ENCODE measurements at regions not wholly inside any gene's neighbourhood (a gene's known extent, or its start where the extent isn't known, plus 50 kb on each side); places are given as distances from the start of the nearest gene placed in this dataset.
"Not testable (repeated sequence)": the region's sequence is repeated elsewhere in the genome, so short reads cannot be mapped to it uniquely, and the experiment has no call there.

- Histone ChIP-seq H3K27ac (ENCODE audit: low read length) (no peak overlapping the region), H3K4me3 (ENCODE audit: low read length) (no peak overlapping the region), H3K9me3 (ENCODE audit: control insufficient read depth, insufficient read depth, low read length) (no peaks in the 10 kb centered on the region), H3K27me3 (ENCODE audit: control insufficient read depth, insufficient read depth, low read length) (no peaks in the 10 kb centered on the region), H3K36me3 (ENCODE audit: control insufficient read depth, insufficient read depth, low read length) (no peaks in the 10 kb centered on the region), H3K4me1 (ENCODE audit: control insufficient read depth, insufficient read depth, low read length) (no peaks in the 10 kb centered on the region)
- DNase-seq (ENCODE audit: low read depth, low spot score), result no peak
- no CpG with 5 or more reads among the region's 2 CpGs for WGBS (ENCODE audit: insufficient coverage, insufficient read length)
These were observed 132.1 kb downstream of the PLPPR4 start for GRCh38 chr1:99396389-99396788.

GRCh38 chr1:99397029-99397428, 132.7 kb downstream of the PLPPR4 start:
- Histone ChIP-seq H3K27ac (ENCODE audit: low read length) (no peak overlapping the region), H3K9me3 (ENCODE audit: control insufficient read depth, insufficient read depth, low read length) (no peaks in the 10 kb centered on the region), H3K36me3 (ENCODE audit: control insufficient read depth, insufficient read depth, low read length) (no peaks in the 10 kb centered on the region), H3K4me1 (ENCODE audit: control insufficient read depth, insufficient read depth, low read length) (no peaks in the 10 kb centered on the region), H3K27me3 (ENCODE audit: control insufficient read depth, insufficient read depth, low read length) (no peaks in the 10 kb centered on the region), H3K4me3 (ENCODE audit: low read length) (no peak overlapping the region)
- DNase-seq (ENCODE audit: low read depth, low spot score), result no peak
- no CpG with 5 or more reads among the region's 2 CpGs for WGBS (ENCODE audit: insufficient coverage, insufficient read length)

- H3K27me3 ChIP-seq (ENCODE audit: control insufficient read depth, insufficient read depth, low read length), result no peaks in the 10 kb centered on the region
- no peak overlapping the region for H3K4me3 ChIP-seq (ENCODE audit: low read length)
- no peak for DNase-seq (ENCODE audit: low read depth, low spot score)
- H3K9me3 ChIP-seq (ENCODE audit: control insufficient read depth, insufficient read depth, low read length), result no peaks in the 10 kb centered on the region
- H3K36me3 ChIP-seq (ENCODE audit: control insufficient read depth, insufficient read depth, low read length), result no peaks in the 10 kb centered on the region
- H3K27ac ChIP-seq (ENCODE audit: low read length), result no peak overlapping the region
- H3K4me1 ChIP-seq (ENCODE audit: control insufficient read depth, insufficient read depth, low read length), result no peaks in the 10 kb centered on the region
These were observed 133.6 kb downstream of the PLPPR4 start for GRCh38 chr1:99397863-99398262.

- not testable (repeated sequence) for DNase-seq (ENCODE audit: low read depth, low spot score); H3K27ac ChIP-seq (ENCODE audit: low read length); H3K9me3 ChIP-seq (ENCODE audit: control insufficient read depth, insufficient read depth, low read length); H3K4me3 ChIP-seq (ENCODE audit: low read length); H3K36me3 ChIP-seq (ENCODE audit: control insufficient read depth, insufficient read depth, low read length); H3K27me3 ChIP-seq (ENCODE audit: control insufficient read depth, insufficient read depth, low read length); H3K4me1 ChIP-seq (ENCODE audit: control insufficient read depth, insufficient read depth, low read length)
These were observed 137.3 kb downstream of the PLPPR4 start for GRCh38 chr1:99401556-99401955.

GRCh38 chr1:99404399-99404798, 140.1 kb downstream of the PLPPR4 start:
- not testable (repeated sequence) for H3K27ac ChIP-seq (ENCODE audit: low read length); H3K36me3 ChIP-seq (ENCODE audit: control insufficient read depth, insufficient read depth, low read length); DNase-seq (ENCODE audit: low read depth, low spot score); H3K9me3 ChIP-seq (ENCODE audit: control insufficient read depth, insufficient read depth, low read length); H3K4me1 ChIP-seq (ENCODE audit: control insufficient read depth, insufficient read depth, low read length); H3K4me3 ChIP-seq (ENCODE audit: low read length); H3K27me3 ChIP-seq (ENCODE audit: control insufficient read depth, insufficient read depth, low read length)
- no CpG with 5 or more reads among the region's 7 CpGs for WGBS (ENCODE audit: insufficient coverage, insufficient read length)

GRCh38 chr1:99405325-99405724, 141.0 kb downstream of the PLPPR4 start:
- not testable (repeated sequence) for H3K9me3 ChIP-seq (ENCODE audit: control insufficient read depth, insufficient read depth, low read length); DNase-seq (ENCODE audit: low read depth, low spot score); H3K4me3 ChIP-seq (ENCODE audit: low read length); H3K27ac ChIP-seq (ENCODE audit: low read length); H3K27me3 ChIP-seq (ENCODE audit: control insufficient read depth, insufficient read depth, low read length); H3K4me1 ChIP-seq (ENCODE audit: control insufficient read depth, insufficient read depth, low read length); H3K36me3 ChIP-seq (ENCODE audit: control insufficient read depth, insufficient read depth, low read length)
- WGBS (ENCODE audit: insufficient coverage, insufficient read length), result no CpG with 5 or more reads among the region's 9 CpGs

- DNase-seq (ENCODE audit: low read depth, low spot score), result no peak
- WGBS (ENCODE audit: insufficient coverage, insufficient read length), result no CpG with 5 or more reads among the region's 3 CpGs
These were observed 142.7 kb downstream of the PLPPR4 start for GRCh38 chr1:99407018-99407417.

GRCh38 chr1:99424087-99424486, 159.8 kb downstream of the PLPPR4 start:
- H3K4me3 ChIP-seq (ENCODE audit: low read length), result no peak overlapping the region
- no peaks in the 10 kb centered on the region for H3K36me3 ChIP-seq (ENCODE audit: control insufficient read depth, insufficient read depth, low read length)
- WGBS (ENCODE audit: insufficient coverage, insufficient read length), result no CpG with 5 or more reads among the region's 3 CpGs
- no peaks in the 10 kb centered on the region for H3K4me1 ChIP-seq (ENCODE audit: control insufficient read depth, insufficient read depth, low read length)
- H3K27ac ChIP-seq (ENCODE audit: low read length), result no peak overlapping the region
- no peaks in the 10 kb centered on the region; the same call in 1 of the 2 replicates for H3K9me3 ChIP-seq (ENCODE audit: control insufficient read depth, insufficient read depth, low read length)
- H3K27me3 ChIP-seq (ENCODE audit: control insufficient read depth, insufficient read depth, low read length), result no peaks in the 10 kb centered on the region
- no peak for DNase-seq (ENCODE audit: low read depth, low spot score)

More at GRCh38 chr1:99407018-99407417, 142.7 kb downstream of the PLPPR4 start:
- Histone ChIP-seq H3K27ac (ENCODE audit: low read length) (no peak overlapping the region), H3K27me3 (ENCODE audit: control insufficient read depth, insufficient read depth, low read length) (no peaks in the 10 kb centered on the region), H3K4me1 (ENCODE audit: control insufficient read depth, insufficient read depth, low read length) (no peaks in the 10 kb centered on the region), H3K36me3 (ENCODE audit: control insufficient read depth, insufficient read depth, low read length) (no peaks in the 10 kb centered on the region), H3K4me3 (ENCODE audit: low read length) (no peak overlapping the region), H3K9me3 (ENCODE audit: control insufficient read depth, insufficient read depth, low read length) (no peaks in the 10 kb centered on the region)

GRCh38 chr1:99429754-99430153, 165.5 kb downstream of the PLPPR4 start:
- WGBS (ENCODE audit: insufficient coverage, insufficient read length), result no CpG with 5 or more reads among the region's 1 CpG
- Histone ChIP-seq H3K27me3 (ENCODE audit: control insufficient read depth, insufficient read depth, low read length) (no peaks in the 10 kb centered on the region), H3K4me1 (ENCODE audit: control insufficient read depth, insufficient read depth, low read length) (no peaks in the 10 kb centered on the region)

GRCh38 chr1:99438656-99439230, 174.5 kb downstream of the PLPPR4 start:
- Histone ChIP-seq H3K4me3 (ENCODE audit: low read length) (no peak overlapping the region), H3K27ac (ENCODE audit: low read length) (no peak overlapping the region), H3K4me1 (ENCODE audit: control insufficient read depth, insufficient read depth, low read length) (no peaks in the 10 kb centered on the region), H3K36me3 (ENCODE audit: control insufficient read depth, insufficient read depth, low read length) (no peaks in the 10 kb centered on the region), H3K27me3 (ENCODE audit: control insufficient read depth, insufficient read depth, low read length) (no peaks in the 10 kb centered on the region), H3K9me3 (ENCODE audit: control insufficient read depth, insufficient read depth, low read length) (no peaks in the 10 kb centered on the region)
- no CpG with 5 or more reads among the region's 4 CpGs for WGBS (ENCODE audit: insufficient coverage, insufficient read length)
- no peak for DNase-seq (ENCODE audit: low read depth, low spot score)

More at GRCh38 chr1:99429754-99430153, 165.5 kb downstream of the PLPPR4 start:
- no peak overlapping the region for H3K27ac ChIP-seq (ENCODE audit: low read length)
- DNase-seq (ENCODE audit: low read depth, low spot score), result no peak
- no peaks in the 10 kb centered on the region; the same call in 1 of the 2 replicates for H3K9me3 ChIP-seq (ENCODE audit: control insufficient read depth, insufficient read depth, low read length)
- no peak overlapping the region for H3K4me3 ChIP-seq (ENCODE audit: low read length)
- H3K36me3 ChIP-seq (ENCODE audit: control insufficient read depth, insufficient read depth, low read length), result no peaks in the 10 kb centered on the region

GRCh38 chr1:99439433-99440075, 175.3 kb downstream of the PLPPR4 start:
- no peaks in the 10 kb centered on the region for H3K36me3 ChIP-seq (ENCODE audit: control insufficient read depth, insufficient read depth, low read length)
- DNase-seq (ENCODE audit: low read depth, low spot score), result no peak
- H3K27ac ChIP-seq (ENCODE audit: low read length), result no peak overlapping the region
- H3K9me3 ChIP-seq (ENCODE audit: control insufficient read depth, insufficient read depth, low read length), result no peaks in the 10 kb centered on the region
- WGBS (ENCODE audit: insufficient coverage, insufficient read length), result no CpG with 5 or more reads among the region's 3 CpGs
- no peaks in the 10 kb centered on the region for H3K27me3 ChIP-seq (ENCODE audit: control insufficient read depth, insufficient read depth, low read length)
- H3K4me1 ChIP-seq (ENCODE audit: control insufficient read depth, insufficient read depth, low read length), result no peaks in the 10 kb centered on the region
- H3K4me3 ChIP-seq (ENCODE audit: low read length), result no peak overlapping the region

All from iPS DF 6.9 (cell line).